Mesenchymal stem cell (in vitro differentiated cells and primary cell): ENCODE measurements at regions not wholly inside any gene's neighbourhood (a gene's known extent, or its start where the extent isn't known, plus 50 kb on each side); places are given as distances from the start of the nearest gene placed in this dataset.

Experiments
- DNase-seq: peaks from one replicate; pipeline ENCODE4 v3.0.0-alpha.2; 2013
- H2AFZ ChIP-seq: one replicate; pipeline ENCODE4 v1.6.1; 2013; ENCODE audit warnings: low read depth, mild to moderate bottlenecking, control low read depth, inconsistent platforms, low read length, moderate library complexity
- H2AK5ac ChIP-seq: 2 replicates; pipeline ENCODE4 v1.6.1; 2013; ENCODE audit warnings: low read length, moderate library complexity, mild to moderate bottlenecking, inconsistent platforms; ENCODE audit not compliant: severe bottlenecking
- H2BK120ac ChIP-seq: one replicate; pipeline ENCODE4 v1.6.1; 2013; ENCODE audit warnings: low read depth, mild to moderate bottlenecking, inconsistent platforms, low read length, moderate library complexity
- H2BK12ac ChIP-seq, 2 experiments: one replicate each; pipeline ENCODE4 v1.6.1; 2013; ENCODE audit warnings: inconsistent platforms in 2 of 2, low read length in 2 of 2, mild to moderate bottlenecking in 2 of 2, moderate library complexity in 2 of 2, control low read depth in 1 of 2
- H2BK15ac ChIP-seq: one replicate; pipeline ENCODE4 v1.6.1; 2013; ENCODE audit warnings: mild to moderate bottlenecking, low read depth, inconsistent platforms; ENCODE audit not compliant: poor library complexity, severe bottlenecking
- H2BK5ac ChIP-seq: 2 replicates; pipeline ENCODE4 v1.6.1; 2013; ENCODE audit warnings: low read depth, mild to moderate bottlenecking, low read length, control low read depth, inconsistent platforms; ENCODE audit not compliant: poor library complexity, severe bottlenecking
- H3K14ac ChIP-seq, 2 experiments: one replicate each; pipeline ENCODE4 v1.6.1; 2013; ENCODE audit warnings: inconsistent platforms in 2 of 2, low read length in 2 of 2, control low read depth in 1 of 2, mild to moderate bottlenecking in 1 of 2, moderate library complexity in 1 of 2
- H3K18ac ChIP-seq, 2 experiments: one replicate each; pipeline ENCODE4 v1.6.1; 2013; ENCODE audit warnings: inconsistent platforms in 2 of 2, low read length in 2 of 2, control low read depth in 1 of 2, low read depth in 1 of 2, mild to moderate bottlenecking in 1 of 2
- H3K23ac ChIP-seq, 2 experiments: one replicate each; pipeline ENCODE4 v1.6.1; 2013; ENCODE audit warnings: inconsistent platforms in 2 of 2, low read length in 2 of 2, mild to moderate bottlenecking in 2 of 2, moderate library complexity in 2 of 2, control low read depth in 1 of 2
- H3K27ac ChIP-seq: 2 replicates; pipeline ENCODE4 v1.5.1; 2013; ENCODE audit warnings: mild to moderate bottlenecking, moderate library complexity, low read length, control low read depth, inconsistent platforms; ENCODE audit not compliant: poor library complexity, severe bottlenecking
- H3K27me3 ChIP-seq, 2 experiments: 2 replicates each; pipeline versions ENCODE4 v1.6.1 to v1.7.0; 2013; ENCODE audit warnings: low read length in 2 of 2, mild to moderate bottlenecking in 2 of 2, moderate library complexity in 2 of 2, control low read depth in 1 of 2, inconsistent platforms in 1 of 2; ENCODE audit not compliant: control insufficient read depth in 1 of 2, insufficient read depth in 1 of 2
- H3K36me3 ChIP-seq, 2 experiments: 2 replicates each; pipeline versions ENCODE4 v1.6.1 to v1.7.0; 2013; ENCODE audit warnings: low read length in 2 of 2, control low read depth in 1 of 2, inconsistent platforms in 1 of 2, low read depth in 1 of 2, mild to moderate bottlenecking in 1 of 2; ENCODE audit not compliant: insufficient read depth in 2 of 2, control insufficient read depth in 1 of 2
- H3K4ac ChIP-seq, 2 experiments: one replicate each; pipeline ENCODE4 v1.6.1; 2013; ENCODE audit warnings: inconsistent platforms in 2 of 2, low read length in 2 of 2, mild to moderate bottlenecking in 2 of 2, moderate library complexity in 2 of 2, control low read depth in 1 of 2, low read depth in 1 of 2
- H3K4me1 ChIP-seq: 2 replicates; pipeline ENCODE4 v1.6.1; 2013; ENCODE audit warnings: low read depth, low read length, control low read depth; ENCODE audit not compliant: control insufficient read depth, insufficient read depth
- H3K4me2 ChIP-seq: 2 replicates; pipeline ENCODE4 v1.6.1; 2013; ENCODE audit warnings: low read length, mild to moderate bottlenecking, inconsistent platforms; ENCODE audit not compliant: poor library complexity, severe bottlenecking
- H3K4me3 ChIP-seq, 2 experiments: 2 replicates each; pipeline versions ENCODE4 v1.5.1 to v1.7.0; 2013; ENCODE audit warnings: low read length in 2 of 2, mild to moderate bottlenecking in 2 of 2, control low read depth in 1 of 2, low read depth in 1 of 2; ENCODE audit not compliant: insufficient read depth in 1 of 2
- H3K79me1 ChIP-seq: replicated peaks from 2 replicates; pipeline ENCODE4 v1.6.1; 2013; ENCODE audit warnings: mild to moderate bottlenecking, control low read depth, low read length, inconsistent platforms; ENCODE audit not compliant: poor library complexity, severe bottlenecking
- H3K9ac ChIP-seq: 2 replicates; pipeline ENCODE4 v1.7.0; 2013; ENCODE audit warnings: mild to moderate bottlenecking, low read length, moderate library complexity
- H3K9me3 ChIP-seq: 2 replicates; pipeline ENCODE4 v1.7.0; 2013; ENCODE audit warnings: mild to moderate bottlenecking, low read length; ENCODE audit not compliant: control insufficient read depth
- H4K8ac ChIP-seq: one replicate; pipeline ENCODE4 v1.6.1; 2013; ENCODE audit warnings: inconsistent platforms, mild to moderate bottlenecking, low read length, moderate library complexity
- H4K91ac ChIP-seq: one replicate; pipeline ENCODE4 v1.6.1; 2013; ENCODE audit warnings: mild to moderate bottlenecking, low read length, inconsistent platforms
- WGBS: methylation state at CpG from one replicate; pipeline ENCODE4 v1.1.7; 2013; ENCODE audit warnings: mixed read lengths; 5-methylcytosine and 5-hydroxymethylcytosine counted together

- no peaks in the 10 kb centered on the region for H3K4me1 ChIP-seq
- no peaks in the 10 kb centered on the region for H3K79me1 ChIP-seq
- no peak overlapping the region for H3K4me3 ChIP-seq
- no peak overlapping the region for H2AK5ac ChIP-seq
- 33% methylated on average over 2 of the region's 2 CpGs for WGBS
- H3K36me3 ChIP-seq, result no peaks in the 10 kb centered on the region
- no peak overlapping the region for H4K91ac ChIP-seq
- DNase-seq, result no peak
- H3K18ac ChIP-seq, result no peak overlapping the region
- H3K14ac ChIP-seq, result no peak overlapping the region
- no peak overlapping the region for H2AFZ ChIP-seq
- no peak overlapping the region for H4K8ac ChIP-seq
- no peak overlapping the region for H3K4me2 ChIP-seq
- H3K23ac ChIP-seq, result no peak overlapping the region
- H3K4ac ChIP-seq, result no peak overlapping the region
- no peak overlapping the region for H2BK5ac ChIP-seq
- no peaks in the 10 kb centered on the region for H3K9me3 ChIP-seq
- H3K9ac ChIP-seq, result no peak overlapping the region
- H2BK15ac ChIP-seq, result no peak overlapping the region
- no peak overlapping the region for H2BK120ac ChIP-seq
- H2BK12ac ChIP-seq, result no peak overlapping the region
- no peak overlapping the region for H3K27ac ChIP-seq
- peaks cover 4 to 23% of the 10 kb centered on the region in 2 experiments for H3K27me3 ChIP-seq
Observed at GRCh38 chr5:62126090-62126489, 179.9 kb upstream of the KIF2A start.

GRCh38 chr5:62127098-62127736 lies 178.8 kb upstream of the KIF2A start:
- H2BK12ac ChIP-seq, result no peak overlapping the region
- no peak overlapping the region for H2BK15ac ChIP-seq
- no peak overlapping the region for H2AFZ ChIP-seq
- H2BK5ac ChIP-seq, result no peak overlapping the region
- H3K4me2 ChIP-seq, result no peak overlapping the region
- H4K8ac ChIP-seq, result no peak overlapping the region
- H2BK120ac ChIP-seq, result no peak overlapping the region
- DNase-seq, result no peak
- no peaks in the 10 kb centered on the region for H3K9me3 ChIP-seq
- no peak overlapping the region for H4K91ac ChIP-seq
- H3K4me3 ChIP-seq, result no peak overlapping the region
- no peak overlapping the region for H3K27ac ChIP-seq
- peaks cover 4 to 23% of the 10 kb centered on the region in 2 experiments for H3K27me3 ChIP-seq
- no peak overlapping the region for H3K18ac ChIP-seq
- 95% methylated on average over 2 of the region's 2 CpGs for WGBS
- H3K14ac ChIP-seq, result no peak overlapping the region
- H3K23ac ChIP-seq, result no peak overlapping the region
- H3K9ac ChIP-seq, result no peak overlapping the region
- no peaks in the 10 kb centered on the region for H3K4me1 ChIP-seq
- no peaks in the 10 kb centered on the region for H3K36me3 ChIP-seq
- H3K4ac ChIP-seq, result no peak overlapping the region
- no peak overlapping the region for H2AK5ac ChIP-seq
- H3K79me1 ChIP-seq, result no peaks in the 10 kb centered on the region

GRCh38 chr5:62130107-62130506 lies 175.9 kb upstream of the KIF2A start:
- no peak overlapping the region for H4K91ac ChIP-seq
- no peaks in the 10 kb centered on the region for H3K4me1 ChIP-seq
- H3K9me3 ChIP-seq, result no peaks in the 10 kb centered on the region
- 98% methylated on average over 3 of the region's 3 CpGs for WGBS
- no peak overlapping the region for H2BK15ac ChIP-seq
- H2AK5ac ChIP-seq, result no peak overlapping the region
- no peaks in the 10 kb centered on the region for H3K36me3 ChIP-seq
- H4K8ac ChIP-seq, result no peak overlapping the region
- no peaks in the 10 kb centered on the region for H3K79me1 ChIP-seq
- no peak overlapping the region for H3K4ac ChIP-seq
- H3K27ac ChIP-seq, result no peak overlapping the region
- H3K23ac ChIP-seq, result no peak overlapping the region
- H2BK120ac ChIP-seq, result no peak overlapping the region
- H2BK5ac ChIP-seq, result no peak overlapping the region
- H3K9ac ChIP-seq, result no peak overlapping the region
- H3K4me2 ChIP-seq, result no peak overlapping the region
- no peak overlapping the region for H3K4me3 ChIP-seq
- no peak for DNase-seq
- no peak overlapping the region for H2AFZ ChIP-seq
- no peak overlapping the region for H3K18ac ChIP-seq
- H3K27me3 ChIP-seq, result peaks cover 3 to 5% of the 10 kb centered on the region in 2 experiments
- H3K14ac ChIP-seq, result no peak overlapping the region
- no peak overlapping the region for H2BK12ac ChIP-seq

- Histone ChIP-seq H2AK5ac (no peak overlapping the region), H3K27me3 (peaks cover 3 to 15% of the 10 kb centered on the region in 2 experiments), H2BK12ac (no peak overlapping the region), H3K4me2 (no peak overlapping the region), H3K27ac (no peak overlapping the region), H3K23ac (no peak overlapping the region), H3K4ac (no peak overlapping the region), H2BK120ac (no peak overlapping the region), H3K4me3 (no peak overlapping the region), H4K91ac (no peak overlapping the region), H3K79me1 (no peaks in the 10 kb centered on the region), H3K14ac (no peak overlapping the region), H3K18ac (no peak overlapping the region), H2BK15ac (no peak overlapping the region), H3K9ac (no peak overlapping the region), H3K9me3 (no peaks in the 10 kb centered on the region), H3K36me3 (no peaks in the 10 kb centered on the region), H4K8ac (no peak overlapping the region), H3K4me1 (no peaks in the 10 kb centered on the region), H2BK5ac (no peak overlapping the region), H2AFZ (no peak overlapping the region)
- WGBS, result no CpG with 5 or more reads among the region's 1 CpG
- peak; percentile 3 for DNase-seq
Observed at GRCh38 chr5:62132276-62132675, 173.7 kb upstream of the KIF2A start.
